NCI-H128 (cell line): ENCODE measurements at regions not wholly inside any gene's neighbourhood (a gene's known extent, or its start where the extent isn't known, plus 50 kb on each side); places are given as distances from the start of the nearest gene placed in this dataset.
"Not testable (repeated sequence)": the region's sequence is repeated elsewhere in the genome, so short reads cannot be mapped to it uniquely, and the experiment has no call there.

Experiments
- DNase-seq: peaks from one replicate; lab custom pipeline; 2025; ENCODE audit not compliant: unreplicated experiment; lab: John Stamatoyannopoulos, UW

GRCh38 chr16:49939495-49939894 is 83.6 kb upstream of the ZNF423 start:
- DNase-seq = no peak

- no peak for DNase-seq
Measured at GRCh38 chr16:49940464-49941224, 84.4 kb upstream of the CNEP1R1 start.

GRCh38 chr16:49944221-49944620 is 80.8 kb upstream of the CNEP1R1 start:
- DNase-seq = no peak

- no peak for DNase-seq
Measured at GRCh38 chr16:49947907-49948678, 76.9 kb upstream of the CNEP1R1 start.

- DNase-seq = no peak
Measured at GRCh38 chr16:49951574-49952195, 73.3 kb upstream of the CNEP1R1 start.

GRCh38 chr16:49952386-49952785 is 72.6 kb upstream of the CNEP1R1 start:
- no peak for DNase-seq

GRCh38 chr16:49953090-49953489 is 71.9 kb upstream of the CNEP1R1 start:
- no peak for DNase-seq

- no peak for DNase-seq
Measured at GRCh38 chr16:49955858-49956257, 69.2 kb upstream of the CNEP1R1 start.

GRCh38 chr16:49956915-49957314 is 68.1 kb upstream of the CNEP1R1 start:
- no peak for DNase-seq

- DNase-seq = no peak
Measured at GRCh38 chr16:49958448-49958847, 66.6 kb upstream of the CNEP1R1 start.

- DNase-seq = no peak
Measured at GRCh38 chr16:49959552-49960277, 65.3 kb upstream of the CNEP1R1 start.

- DNase-seq = no peak
Measured at GRCh38 chr16:49961089-49961488, 63.9 kb upstream of the CNEP1R1 start.

- DNase-seq = not testable (repeated sequence)
Measured at GRCh38 chr16:49962566-49962965, 62.5 kb upstream of the CNEP1R1 start.

- no peak for DNase-seq
Measured at GRCh38 chr16:49964316-49964715, 60.7 kb upstream of the CNEP1R1 start.

- no peak for DNase-seq
Measured at GRCh38 chr16:49964973-49965372, 60.1 kb upstream of the CNEP1R1 start.

- no peak for DNase-seq
Measured at GRCh38 chr16:49967012-49967559, 57.9 kb upstream of the CNEP1R1 start.

- DNase-seq = no peak
Measured at GRCh38 chr16:49969091-49970030, 55.7 kb upstream of the CNEP1R1 start.

- DNase-seq = no peak
Measured at GRCh38 chr16:49970797-49971431, 54.1 kb upstream of the CNEP1R1 start.

GRCh38 chr16:49972280-49972679 is 52.7 kb upstream of the CNEP1R1 start:
- DNase-seq = no peak
